HepG2 (cell line): ENCODE measurements at regions not wholly inside any gene's neighbourhood (a gene's known extent, or its start where the extent isn't known, plus 50 kb on each side); places are given as distances from the start of the nearest gene placed in this dataset.

Experiments
- ATAC-seq: fragments of 200-7000 bp; cut with Tn5 transposase; 3 replicates; pipeline ENCODE4 v1.9.1; 2020; ENCODE audit warnings: mild to moderate bottlenecking, moderate library complexity
- BruUV-seq: library from RNA; stranded (reverse); fragments of 400-500 nt; replicated peaks from 2 replicates; lab custom pipeline; 2021; lab: Mats Ljungman, UMichigan
- CTCF ChIA-PET: fragments of 300-600 bp; formaldehyde crosslinking; extraction: SDS; loops from one replicate; lab custom pipeline; 2021; ENCODE audit warnings: low total read pairs, inconsistent platforms, low intra/inter-chr PET ratio; lab: Yijun Ruan, JAX
- POLR2A ChIA-PET: fragments of 350-600 bp; sonication (Branson Sonifier 250); formaldehyde crosslinking; loops from one replicate; lab custom pipeline; 2020; ENCODE audit warnings: antibody characterized with exemption, inconsistent platforms; lab: Yijun Ruan, JAX
- DNase-seq: peaks from one replicate; pipeline ENCODE4 v3.0.0-alpha.2; 2015; ENCODE audit warnings: low spot score
- FAIRE-seq: peaks from 3 replicates; lab custom pipeline; 2011; peaks lifted over from hg19 to GRCh38; lab: Jason Lieb, UNC
- H2AFZ ChIP-seq: one replicate; pipeline ENCODE4 v1.6.1; 2011; ENCODE audit warnings: low read length, inconsistent platforms
- H3K27ac ChIP-seq: fragments of 300-600 bp; 3 replicates; pipeline ENCODE4 v1.8.0; 2011; ENCODE audit warnings: mixed run types, mild to moderate bottlenecking, mixed read lengths, low read length, inconsistent platforms; ENCODE audit not compliant: insufficient read depth; ENCODE audit errors: extremely low read length
- H3K27me3 ChIP-seq, 2 experiments: fragments of 200-600 bp in 1 of 2; 2 replicates in 1 of 2; 3 replicates in 1 of 2; pipeline versions ENCODE4 v1.6.0 to v1.8.0; 2011; ENCODE audit warnings: low read length in 2 of 2, mild to moderate bottlenecking in 2 of 2, moderate library complexity in 2 of 2, inconsistent platforms in 1 of 2; ENCODE audit not compliant: insufficient read depth in 2 of 2, control insufficient read depth in 1 of 2
- H3K36me3 ChIP-seq, 2 experiments: fragments of 200-600 bp in 1 of 2; replicated peaks in 1 of 2; 2 replicates in 1 of 2; 3 replicates in 1 of 2; pipeline versions ENCODE4 v1.5.1 to v1.8.0; 2011; ENCODE audit warnings: low read length in 2 of 2, inconsistent platforms in 1 of 2; ENCODE audit not compliant: insufficient read depth in 2 of 2, control insufficient read depth in 1 of 2
- H3K4me1 ChIP-seq: 2 replicates; pipeline ENCODE4 v1.5.1; 2012; ENCODE audit warnings: low read length, inconsistent platforms; ENCODE audit not compliant: insufficient read depth
- H3K4me2 ChIP-seq: 2 replicates; pipeline ENCODE4 v1.6.0; 2011; ENCODE audit warnings: low read depth, low read length, inconsistent platforms
- H3K4me3 ChIP-seq, 3 experiments: fragments of 200-600 bp in 1 of 3; sonication (generic), shearing (Covaris generic) in 1 of 3; replicated peaks in 1 of 3; 2 replicates each; pipeline ENCODE4 v1.5.1; 2011 to 2016; ENCODE audit warnings: low read length in 3 of 3, inconsistent platforms in 2 of 3, low read depth in 2 of 3, mild to moderate bottlenecking in 2 of 3, control low read depth in 1 of 3, mixed read lengths in 1 of 3; ENCODE audit not compliant: insufficient read depth in 1 of 3
- H3K79me2 ChIP-seq: one replicate; pipeline ENCODE4 v1.6.1; 2011; ENCODE audit warnings: low read length, inconsistent platforms; ENCODE audit not compliant: insufficient read depth
- H3K9ac ChIP-seq: 2 replicates; pipeline ENCODE4 v1.6.0; 2011; ENCODE audit warnings: mild to moderate bottlenecking, low read depth, low read length, inconsistent platforms; ENCODE audit not compliant: insufficient read depth
- H3K9me3 ChIP-seq: 2 replicates; pipeline ENCODE4 v1.5.1; 2012; ENCODE audit warnings: mild to moderate bottlenecking, low read length
- H4K20me1 ChIP-seq: 2 replicates; pipeline ENCODE4 v1.6.0; 2011; ENCODE audit warnings: inconsistent platforms, mild to moderate bottlenecking, low read length, moderate library complexity; ENCODE audit not compliant: insufficient read depth
- AGO1 ChIP-seq: fragments of 200-400 bp; formaldehyde crosslinking; IDR thresholded peaks from 2 replicates; pipeline ENCODE4 v1.6.1; 2017; ENCODE audit warnings: mild to moderate bottlenecking, low read depth, low read length, moderate library complexity; ENCODE audit not compliant: poor library complexity, severe bottlenecking
- DNMT1 ChIP-seq: sonication (generic); formaldehyde crosslinking; IDR thresholded peaks from 2 replicates; pipeline ENCODE4 v1.5.1; 2020; ENCODE audit warnings: mild to moderate bottlenecking, missing genetic modification reagents
- FOXK2 ChIP-seq: fragments of 450-650 bp; IDR thresholded peaks from 2 replicates; pipeline ENCODE4 v1.6.1; 2016
- HIVEP1 ChIP-seq: sonication (generic); formaldehyde crosslinking; IDR thresholded peaks from 2 replicates; pipeline ENCODE4 v1.4.0; 2020; ENCODE audit warnings: mild to moderate bottlenecking, missing genetic modification reagents
- HMGA1 ChIP-seq: sonication (generic); formaldehyde crosslinking; conservative IDR thresholded peaks from 2 replicates; pipeline ENCODE4 v1.4.0; 2020; ENCODE audit warnings: missing genetic modification reagents
- HOXA3 ChIP-seq: sonication (generic); formaldehyde crosslinking; IDR thresholded peaks from 2 replicates; pipeline ENCODE4 v1.5.0; 2020; ENCODE audit warnings: missing genetic modification reagents
- PRMT3 ChIP-seq: sonication (generic); formaldehyde crosslinking; IDR thresholded peaks from 2 replicates; pipeline ENCODE4 v1.8.1; 2022; ENCODE audit warnings: low read depth, mild to moderate bottlenecking, moderate library complexity, missing genetic modification reagents, borderline replicate concordance
- SAP130 ChIP-seq: IDR thresholded peaks from 2 replicates; pipeline ENCODE4 v1.6.1; 2016; ENCODE audit warnings: low read depth
- YEATS4 ChIP-seq: sonication (generic); formaldehyde crosslinking; IDR thresholded peaks from 2 replicates; pipeline ENCODE4 v1.4.0; 2020; ENCODE audit warnings: missing genetic modification reagents, borderline replicate concordance
- ZBTB3 ChIP-seq: sonication (generic); formaldehyde crosslinking; IDR thresholded peaks from 2 replicates; pipeline ENCODE4 v1.4.0; 2020; ENCODE audit warnings: low read depth, mild to moderate bottlenecking, moderate library complexity, missing genetic modification reagents, borderline replicate concordance
- ZFYVE20 ChIP-seq: sonication (generic); formaldehyde crosslinking; IDR thresholded peaks from 2 replicates; pipeline ENCODE4 v1.8.0; 2023; ENCODE audit warnings: low read depth, mild to moderate bottlenecking, moderate library complexity, missing genetic modification reagents, borderline replicate concordance
- ZNF160 ChIP-seq: sonication (generic); formaldehyde crosslinking; IDR thresholded peaks from 2 replicates; pipeline ENCODE4 v1.8.0; 2022; ENCODE audit warnings: mild to moderate bottlenecking, inconsistent platforms, missing genetic modification reagents
- ZNF629 ChIP-seq: sonication (generic); formaldehyde crosslinking; conservative IDR thresholded peaks from 2 replicates; pipeline ENCODE4 v1.5.0; 2020; ENCODE audit warnings: missing genetic modification reagents
- WGBS: methylation state at CpG from one replicate; pipeline ENCODE4 v1.1.6; 2017; ENCODE audit warnings: low lambda C conversion rate; 5-methylcytosine and 5-hydroxymethylcytosine counted together
- in situ Hi-C: cut with HindIII; loops from 2 replicates; pipeline ENCODE4 v1.10.0; 2017; ENCODE audit warnings: low pct_unique_long_range_greater_than_20kb; ENCODE audit not compliant: extremely low pct_ligation_motif_present
- intact Hi-C: fragments of 100-400 bp; cut with micrococcal nuclease; formaldehyde crosslinking; loops from one replicate; pipeline ENCODE4 v1.10.0; 2022; ENCODE audit not compliant: unreplicated experiment
- TF ChIP-seq, protein P1 (sequence below): sonication (generic); formaldehyde crosslinking; IDR thresholded peaks from 2 replicates; pipeline ENCODE4 v1.9.0; 2021; ENCODE audit warnings: missing genetic modification reagents, mild to moderate bottlenecking, borderline replicate concordance
- TF ChIP-seq, protein P2 (sequence below): sonication (generic); formaldehyde crosslinking; conservative IDR thresholded peaks from 2 replicates; pipeline ENCODE4 v1.4.0; 2020; ENCODE audit warnings: missing genetic modification reagents
- TF ChIP-seq, protein P3 (sequence below): sonication (generic); formaldehyde crosslinking; IDR thresholded peaks from 2 replicates; pipeline ENCODE4 v1.5.1; 2020; ENCODE audit warnings: missing genetic modification reagents, mild to moderate bottlenecking, borderline replicate concordance
- TF ChIP-seq, protein P4 (sequence below): sonication (generic); formaldehyde crosslinking; IDR thresholded peaks from 2 replicates; pipeline ENCODE4 v1.4.0; 2020; ENCODE audit warnings: missing genetic modification reagents, borderline replicate concordance

DNA sequence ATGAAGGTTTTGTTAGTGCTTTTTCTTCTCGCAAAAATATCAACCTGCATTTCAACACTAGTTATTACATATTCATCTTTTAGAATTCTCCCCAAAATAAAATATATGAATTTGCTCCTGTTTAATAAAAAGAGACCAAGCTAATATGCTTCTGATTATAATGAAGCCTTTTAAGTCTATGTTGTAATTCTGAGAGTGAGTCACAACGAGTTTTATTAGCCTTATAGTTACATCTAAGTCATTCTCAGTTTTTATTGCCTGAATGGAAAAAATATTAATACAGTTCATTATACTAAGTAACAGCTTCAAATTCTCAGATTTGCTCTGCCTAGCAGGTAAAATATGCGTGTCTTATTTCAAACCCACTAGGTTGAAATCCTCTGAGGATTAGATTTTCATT is 152.4 kb upstream of the CELF2 start:
- 2% methylated on average over 3 of the region's 3 CpGs for WGBS
- Histone ChIP-seq H3K9me3 (peaks cover 12% of the 10 kb centered on the region), H3K79me2 (no peaks in the 10 kb centered on the region), H4K20me1 (no peaks in the 10 kb centered on the region), H3K4me3 (no peak overlapping the region), H2AFZ (no peak overlapping the region), H3K36me3 (no peaks in the 10 kb centered on the region), H3K27me3 (no peaks in the 10 kb centered on the region; a peak in 1 of 5 replicates), H3K4me2 (no peak overlapping the region), H3K27ac (no peak overlapping the region), H3K9ac (no peak overlapping the region), H3K4me1 (no peaks in the 10 kb centered on the region)
- BruUV-seq = no TSS peak
- ATAC-seq (no peak), DNase-seq (no peak), FAIRE-seq (no peak)
- POLR2A ChIA-PET = no interaction called here
- CTCF ChIA-PET = no interaction called here
- intact Hi-C loops = no loop called here
- in situ Hi-C loops = no loop called here
- TF ChIP-seq, protein P1, sequence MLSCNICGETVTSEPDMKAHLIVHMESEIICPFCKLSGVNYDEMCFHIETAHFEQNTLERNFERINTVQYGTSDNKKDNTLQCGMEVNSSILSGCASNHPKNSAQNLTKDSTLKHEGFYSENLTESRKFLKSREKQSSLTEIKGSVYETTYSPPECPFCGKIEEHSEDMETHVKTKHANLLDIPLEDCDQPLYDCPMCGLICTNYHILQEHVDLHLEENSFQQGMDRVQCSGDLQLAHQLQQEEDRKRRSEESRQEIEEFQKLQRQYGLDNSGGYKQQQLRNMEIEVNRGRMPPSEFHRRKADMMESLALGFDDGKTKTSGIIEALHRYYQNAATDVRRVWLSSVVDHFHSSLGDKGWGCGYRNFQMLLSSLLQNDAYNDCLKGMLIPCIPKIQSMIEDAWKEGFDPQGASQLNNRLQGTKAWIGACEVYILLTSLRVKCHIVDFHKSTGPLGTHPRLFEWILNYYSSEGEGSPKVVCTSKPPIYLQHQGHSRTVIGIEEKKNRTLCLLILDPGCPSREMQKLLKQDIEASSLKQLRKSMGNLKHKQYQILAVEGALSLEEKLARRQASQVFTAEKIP (CRISPR knock-in tag) = no peak
- TF ChIP-seq, protein P2, sequence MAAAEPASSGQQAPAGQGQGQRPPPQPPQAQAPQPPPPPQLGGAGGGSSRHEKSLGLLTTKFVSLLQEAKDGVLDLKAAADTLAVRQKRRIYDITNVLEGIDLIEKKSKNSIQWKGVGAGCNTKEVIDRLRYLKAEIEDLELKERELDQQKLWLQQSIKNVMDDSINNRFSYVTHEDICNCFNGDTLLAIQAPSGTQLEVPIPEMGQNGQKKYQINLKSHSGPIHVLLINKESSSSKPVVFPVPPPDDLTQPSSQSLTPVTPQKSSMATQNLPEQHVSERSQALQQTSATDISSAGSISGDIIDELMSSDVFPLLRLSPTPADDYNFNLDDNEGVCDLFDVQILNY (CRISPR knock-in tag) = no peak
- TF ChIP-seq YEATS4 (CRISPR knock-in tag) (no peak), SAP130 (CRISPR knock-in tag) (no peak), HIVEP1 (CRISPR knock-in tag) (no peak), ZNF160 (CRISPR knock-in tag) (no peak), ZBTB3 (no peak), PRMT3 (no peak), FOXK2 (no peak), HMGA1 (CRISPR knock-in tag) (no peak), AGO1 (no peak), ZNF629 (no peak), HOXA3 (CRISPR knock-in tag) (no peak), ZFYVE20 (CRISPR knock-in tag) (no peak), DNMT1 (no peak)
- TF ChIP-seq, protein P3, sequence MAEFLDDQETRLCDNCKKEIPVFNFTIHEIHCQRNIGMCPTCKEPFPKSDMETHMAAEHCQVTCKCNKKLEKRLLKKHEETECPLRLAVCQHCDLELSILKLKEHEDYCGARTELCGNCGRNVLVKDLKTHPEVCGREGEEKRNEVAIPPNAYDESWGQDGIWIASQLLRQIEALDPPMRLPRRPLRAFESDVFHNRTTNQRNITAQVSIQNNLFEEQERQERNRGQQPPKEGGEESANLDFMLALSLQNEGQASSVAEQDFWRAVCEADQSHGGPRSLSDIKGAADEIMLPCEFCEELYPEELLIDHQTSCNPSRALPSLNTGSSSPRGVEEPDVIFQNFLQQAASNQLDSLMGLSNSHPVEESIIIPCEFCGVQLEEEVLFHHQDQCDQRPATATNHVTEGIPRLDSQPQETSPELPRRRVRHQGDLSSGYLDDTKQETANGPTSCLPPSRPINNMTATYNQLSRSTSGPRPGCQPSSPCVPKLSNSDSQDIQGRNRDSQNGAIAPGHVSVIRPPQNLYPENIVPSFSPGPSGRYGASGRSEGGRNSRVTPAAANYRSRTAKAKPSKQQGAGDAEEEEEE (CRISPR knock-in tag) = no peak
- TF ChIP-seq, protein P4, sequence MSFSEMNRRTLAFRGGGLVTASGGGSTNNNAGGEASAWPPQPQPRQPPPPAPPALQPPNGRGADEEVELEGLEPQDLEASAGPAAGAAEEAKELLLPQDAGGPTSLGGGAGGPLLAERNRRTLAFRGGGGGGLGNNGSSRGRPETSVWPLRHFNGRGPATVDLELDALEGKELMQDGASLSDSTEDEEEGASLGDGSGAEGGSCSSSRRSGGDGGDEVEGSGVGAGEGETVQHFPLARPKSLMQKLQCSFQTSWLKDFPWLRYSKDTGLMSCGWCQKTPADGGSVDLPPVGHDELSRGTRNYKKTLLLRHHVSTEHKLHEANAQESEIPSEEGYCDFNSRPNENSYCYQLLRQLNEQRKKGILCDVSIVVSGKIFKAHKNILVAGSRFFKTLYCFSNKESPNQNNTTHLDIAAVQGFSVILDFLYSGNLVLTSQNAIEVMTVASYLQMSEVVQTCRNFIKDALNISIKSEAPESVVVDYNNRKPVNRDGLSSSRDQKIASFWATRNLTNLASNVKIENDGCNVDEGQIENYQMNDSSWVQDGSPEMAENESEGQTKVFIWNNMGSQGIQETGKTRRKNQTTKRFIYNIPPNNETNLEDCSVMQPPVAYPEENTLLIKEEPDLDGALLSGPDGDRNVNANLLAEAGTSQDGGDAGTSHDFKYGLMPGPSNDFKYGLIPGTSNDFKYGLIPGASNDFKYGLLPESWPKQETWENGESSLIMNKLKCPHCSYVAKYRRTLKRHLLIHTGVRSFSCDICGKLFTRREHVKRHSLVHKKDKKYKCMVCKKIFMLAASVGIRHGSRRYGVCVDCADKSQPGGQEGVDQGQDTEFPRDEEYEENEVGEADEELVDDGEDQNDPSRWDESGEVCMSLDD = no peak
- TF ChIP-seq, all 625 proteins: peak for 0
